GM18861 (cell line): ENCODE measurements at regions not wholly inside any gene's neighbourhood (a gene's known extent, or its start where the extent isn't known, plus 50 kb on each side); places are given as distances from the start of the nearest gene placed in this dataset.

ENCODE experiments used
- ATAC-seq: cut with Tn5 transposase; IDR thresholded peaks from one replicate; pipeline ENCODE4 v1.9.1; 2021; ENCODE audit not compliant: unreplicated experiment

GRCh38 chr13:47081850-47082249 is 185.0 kb upstream of the HTR2A start:
- no peak for ATAC-seq

GRCh38 chr13:47081246-47081645 is 184.4 kb upstream of the HTR2A start:
- ATAC-seq, result no peak

- ATAC-seq, result no peak
Observed at GRCh38 chr13:47080621-47081020, 183.8 kb upstream of the HTR2A start.

GRCh38 chr13:47076500-47076899 is 179.6 kb upstream of the HTR2A start:
- ATAC-seq, result no peak

- no peak for ATAC-seq
Observed at GRCh38 chr13:47069133-47069532, 172.3 kb upstream of the HTR2A start.

GRCh38 chr13:47067306-47067705 is 170.5 kb upstream of the HTR2A start:
- ATAC-seq, result no peak

GRCh38 chr13:47066226-47066625 is 169.4 kb upstream of the HTR2A start:
- no peak for ATAC-seq

- ATAC-seq, result no peak
Observed at GRCh38 chr13:47064381-47064780, 167.5 kb upstream of the HTR2A start.

- ATAC-seq, result no peak
Observed at GRCh38 chr13:47049276-47049989, 152.6 kb upstream of the HTR2A start.

GRCh38 chr13:47046706-47047105 is 149.9 kb upstream of the HTR2A start:
- ATAC-seq, result no peak

GRCh38 chr13:47044842-47045241 is 148.0 kb upstream of the HTR2A start:
- ATAC-seq, result no peak

GRCh38 chr13:47039106-47039505 is 142.3 kb upstream of the HTR2A start:
- no peak for ATAC-seq

- no peak for ATAC-seq
Observed at GRCh38 chr13:47038188-47038587, 141.3 kb upstream of the HTR2A start.

GRCh38 chr13:47036294-47037008 is 139.6 kb upstream of the HTR2A start:
- ATAC-seq, result peak; percentile 99

GRCh38 chr13:47033216-47033615 is 136.4 kb upstream of the HTR2A start:
- ATAC-seq, result no peak

- ATAC-seq, result no peak
Observed at GRCh38 chr13:47027780-47028437, 131.1 kb upstream of the HTR2A start.

GRCh38 chr13:47025791-47026447 is 129.1 kb upstream of the HTR2A start:
- no peak for ATAC-seq

- ATAC-seq, result no peak
Observed at GRCh38 chr13:47019977-47020376, 123.1 kb upstream of the HTR2A start.

- no peak for ATAC-seq
Observed at GRCh38 chr13:47017476-47017875, 120.6 kb upstream of the HTR2A start.

GRCh38 chr13:47008318-47008717 is 111.5 kb upstream of the HTR2A start:
- no peak for ATAC-seq

- ATAC-seq, result no peak
Observed at GRCh38 chr13:47005756-47006414, 109.0 kb upstream of the HTR2A start.
